ENCODE measurements at regions not wholly inside any gene's neighbourhood (a gene's known extent, or its start where the extent isn't known, plus 50 kb on each side); places are given as distances from the start of the nearest gene placed in this dataset.

DNA sequence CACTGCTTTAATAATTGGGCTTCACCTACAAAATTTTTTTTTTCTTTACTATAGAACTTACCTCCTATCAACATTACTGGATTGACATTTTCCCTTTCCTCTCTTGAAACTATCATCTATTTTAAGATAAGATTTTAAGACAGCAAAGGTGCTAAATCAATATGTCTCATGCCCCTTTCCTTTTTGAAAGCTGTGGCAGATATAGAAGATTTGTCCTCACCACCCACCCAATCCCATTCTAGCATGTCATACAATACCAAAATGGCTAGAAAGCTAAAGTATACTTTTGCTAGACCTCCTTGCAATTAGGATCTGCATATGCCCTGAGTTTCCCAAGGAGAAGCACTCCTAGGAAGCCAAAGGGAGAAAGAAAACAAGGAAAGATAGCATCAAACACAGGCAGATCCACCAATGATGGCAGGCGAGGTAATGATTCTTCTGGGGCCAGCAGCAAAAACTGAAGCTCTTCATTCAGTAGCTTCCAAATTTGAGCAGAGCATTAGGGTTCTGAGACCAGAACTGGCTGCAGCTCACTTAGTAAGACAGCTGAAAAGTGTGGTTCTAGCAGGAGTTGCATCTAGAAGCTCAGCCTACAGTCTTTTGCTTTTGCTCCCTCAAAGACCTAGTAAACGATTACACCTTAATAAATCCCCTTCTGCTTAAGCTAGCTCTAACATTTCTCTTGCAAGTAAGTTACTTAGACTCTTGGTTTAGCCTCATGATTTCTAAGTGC is 242.1 kb downstream of the ZEB2 start:
- Histone ChIP-seq H3K4me3 (no peak overlapping the region), H3K36me3 (no peaks in the 10 kb centered on the region), H3K27me3 (replicated peaks; ENCODE audit: insufficient read depth) (no peaks in the 10 kb centered on the region), H3K27ac (no peak overlapping the region), H3K9me3 (no peaks in the 10 kb centered on the region), H3K4me1 (replicated peaks) (no peaks in the 10 kb centered on the region)
- intact Hi-C loops (cut with DNase I): no loop called here
- 93% methylated on average over 2 of the region's 2 CpGs for WGBS
- TF ChIP-seq, protein P1, sequence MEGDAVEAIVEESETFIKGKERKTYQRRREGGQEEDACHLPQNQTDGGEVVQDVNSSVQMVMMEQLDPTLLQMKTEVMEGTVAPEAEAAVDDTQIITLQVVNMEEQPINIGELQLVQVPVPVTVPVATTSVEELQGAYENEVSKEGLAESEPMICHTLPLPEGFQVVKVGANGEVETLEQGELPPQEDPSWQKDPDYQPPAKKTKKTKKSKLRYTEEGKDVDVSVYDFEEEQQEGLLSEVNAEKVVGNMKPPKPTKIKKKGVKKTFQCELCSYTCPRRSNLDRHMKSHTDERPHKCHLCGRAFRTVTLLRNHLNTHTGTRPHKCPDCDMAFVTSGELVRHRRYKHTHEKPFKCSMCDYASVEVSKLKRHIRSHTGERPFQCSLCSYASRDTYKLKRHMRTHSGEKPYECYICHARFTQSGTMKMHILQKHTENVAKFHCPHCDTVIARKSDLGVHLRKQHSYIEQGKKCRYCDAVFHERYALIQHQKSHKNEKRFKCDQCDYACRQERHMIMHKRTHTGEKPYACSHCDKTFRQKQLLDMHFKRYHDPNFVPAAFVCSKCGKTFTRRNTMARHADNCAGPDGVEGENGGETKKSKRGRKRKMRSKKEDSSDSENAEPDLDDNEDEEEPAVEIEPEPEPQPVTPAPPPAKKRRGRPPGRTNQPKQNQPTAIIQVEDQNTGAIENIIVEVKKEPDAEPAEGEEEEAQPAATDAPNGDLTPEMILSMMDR (IDR thresholded peaks at IDR 0.05): no peak
- TF ChIP-seq POLR2A (IDR thresholded peaks at IDR 0.05): no peak
- no peak for DNase-seq (ENCODE audit: low spot score)

DNA sequence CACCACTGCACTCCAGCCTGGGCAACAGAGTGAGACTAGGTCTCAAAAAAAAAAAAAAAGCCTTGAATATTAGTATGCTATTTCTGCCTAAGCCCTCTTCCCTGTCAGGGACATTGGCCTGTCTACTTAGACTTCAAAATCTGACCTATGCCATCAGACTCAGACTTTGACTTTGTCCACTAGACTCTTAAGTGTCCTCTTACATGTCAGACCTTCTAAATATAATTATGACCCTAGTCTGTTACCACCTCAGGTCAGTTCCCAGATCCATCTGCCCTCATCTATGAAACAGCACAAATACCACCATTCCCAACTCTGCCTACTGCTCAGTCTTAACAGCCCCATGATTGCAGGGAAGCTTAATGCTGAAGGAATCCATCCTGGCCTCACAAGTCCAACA is 244.6 kb downstream of the ZEB2 start:
- Histone ChIP-seq H3K27ac (no peak overlapping the region), H3K4me1 (replicated peaks) (no peaks in the 10 kb centered on the region), H3K27me3 (replicated peaks; ENCODE audit: insufficient read depth) (no peaks in the 10 kb centered on the region), H3K36me3 (no peaks in the 10 kb centered on the region), H3K9me3 (no peaks in the 10 kb centered on the region), H3K4me3 (no peak overlapping the region)
- intact Hi-C loops (cut with DNase I): no loop called here
- no peak for TF ChIP-seq POLR2A (IDR thresholded peaks at IDR 0.05)
- no peak for TF ChIP-seq POLR2AphosphoS5 (IDR thresholded peaks at IDR 0.05)
- TF ChIP-seq, protein P1 (IDR thresholded peaks at IDR 0.05): no peak
- no peak for DNase-seq (ENCODE audit: low spot score)

DNA sequence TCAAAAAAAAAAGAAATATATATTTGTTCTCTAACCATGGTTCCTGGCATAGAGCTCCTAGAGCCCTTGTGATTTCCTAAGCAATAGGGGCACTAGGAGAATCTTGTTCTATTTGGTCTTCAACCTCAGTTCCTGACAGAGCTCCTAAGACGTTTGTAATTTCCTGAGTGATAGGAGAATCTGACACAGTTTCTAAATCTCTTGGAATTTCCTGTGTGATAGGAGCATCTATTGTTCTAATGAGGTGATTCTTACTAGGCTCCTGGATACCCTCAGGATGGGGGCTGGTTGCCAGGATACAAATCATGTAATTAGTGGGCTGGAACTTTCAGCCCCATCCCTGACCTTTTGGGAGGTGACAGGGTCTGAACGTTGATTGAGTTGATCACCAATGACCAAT is 245.8 kb downstream of the ZEB2 start:
- Histone ChIP-seq H3K4me1 (replicated peaks) (no peaks in the 10 kb centered on the region), H3K36me3 (no peaks in the 10 kb centered on the region), H3K27ac (no peak overlapping the region), H3K9me3 (no peaks in the 10 kb centered on the region), H3K4me3 (no peak overlapping the region), H3K27me3 (replicated peaks; ENCODE audit: insufficient read depth) (no peaks in the 10 kb centered on the region)
- intact Hi-C loops (cut with DNase I): no loop called here
- TF ChIP-seq POLR2AphosphoS5 (IDR thresholded peaks at IDR 0.05) (no peak), POLR2A (IDR thresholded peaks at IDR 0.05) (no peak)
- TF ChIP-seq, protein P1 (IDR thresholded peaks at IDR 0.05): no peak
- WGBS: 59% methylated on average over 2 of the region's 2 CpGs
- DNase-seq (ENCODE audit: low spot score): no peak

DNA sequence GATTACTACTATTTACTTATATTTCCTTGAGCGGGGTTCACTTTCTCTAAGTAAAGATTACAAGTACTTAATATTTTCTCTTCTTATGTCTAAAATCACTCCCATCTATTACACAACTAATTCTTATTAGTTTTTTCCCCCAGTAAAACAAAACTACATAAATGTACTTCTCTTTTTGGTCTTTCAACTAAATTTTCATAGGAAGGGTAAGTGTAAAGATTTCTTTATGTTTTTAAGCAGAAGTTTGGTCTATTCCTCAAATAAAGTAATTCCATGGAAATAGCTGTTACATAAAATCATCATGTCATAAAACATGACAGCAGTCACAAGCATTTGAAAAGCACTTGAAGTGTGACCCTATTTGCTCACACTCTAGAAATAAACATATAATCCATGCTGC is 249.0 kb downstream of the ZEB2 start:
- Histone ChIP-seq H3K4me1 (replicated peaks) (no peaks in the 10 kb centered on the region), H3K27me3 (replicated peaks; ENCODE audit: insufficient read depth) (no peaks in the 10 kb centered on the region), H3K4me3 (no peak overlapping the region), H3K36me3 (no peaks in the 10 kb centered on the region), H3K9me3 (no peaks in the 10 kb centered on the region), H3K27ac (no peak overlapping the region)
- 93% methylated on average over 1 of the region's 1 CpG for WGBS
- DNase-seq (ENCODE audit: low spot score): no peak
- intact Hi-C loops (cut with DNase I): no loop called here
- TF ChIP-seq, protein P1 (IDR thresholded peaks at IDR 0.05): no peak
- TF ChIP-seq POLR2A (IDR thresholded peaks at IDR 0.05) (no peak), POLR2AphosphoS5 (IDR thresholded peaks at IDR 0.05) (no peak)

DNA sequence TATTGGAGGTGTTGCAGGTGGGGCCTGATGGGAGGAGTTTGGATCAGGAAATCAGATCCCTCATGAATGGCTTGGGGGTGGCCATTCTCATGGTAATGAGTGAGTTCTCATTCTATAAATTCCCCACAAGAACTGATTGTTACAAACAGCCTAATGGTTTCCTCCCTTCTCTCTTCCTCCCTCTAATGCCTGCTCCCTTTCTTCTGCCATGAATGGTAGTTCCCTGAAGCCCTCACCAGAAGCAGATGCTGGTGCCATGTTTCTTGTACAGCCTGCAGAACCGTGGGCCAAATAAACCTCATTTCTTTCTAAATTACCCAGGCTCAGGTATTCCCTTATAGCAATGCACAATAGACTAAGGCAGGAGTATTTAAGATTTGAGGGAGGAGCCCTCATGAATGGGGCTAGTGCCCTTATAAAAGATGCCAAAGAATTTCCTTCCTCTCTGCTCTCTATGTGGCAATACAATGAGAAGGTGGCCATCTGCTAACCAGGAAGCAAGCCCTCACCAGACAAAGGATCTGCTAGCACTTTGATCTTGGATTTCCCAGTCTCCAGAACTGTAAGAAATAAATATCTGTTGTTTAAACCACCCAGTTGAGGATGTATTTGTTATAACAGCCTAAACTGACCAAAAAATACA is 251.8 kb downstream of the ZEB2 start:
- Histone ChIP-seq H3K4me1 (replicated peaks) (no peaks in the 10 kb centered on the region), H3K4me3 (no peak overlapping the region), H3K9me3 (no peaks in the 10 kb centered on the region), H3K27ac (no peak overlapping the region), H3K27me3 (replicated peaks; ENCODE audit: insufficient read depth) (no peaks in the 10 kb centered on the region), H3K36me3 (no peaks in the 10 kb centered on the region)
- no peak for TF ChIP-seq POLR2AphosphoS5 (IDR thresholded peaks at IDR 0.05)
- no peak for TF ChIP-seq POLR2A (IDR thresholded peaks at IDR 0.05)
- TF ChIP-seq, protein P1 (IDR thresholded peaks at IDR 0.05): no peak
- DNase-seq (ENCODE audit: low spot score): no peak
- intact Hi-C loops (cut with DNase I): no loop called here
- 90% methylated on average over 1 of the region's 1 CpG for WGBS
